Fibroblast of lung (primary cell): ENCODE measurements at regions not wholly inside any gene's neighbourhood (a gene's known extent, or its start where the extent isn't known, plus 50 kb on each side); places are given as distances from the start of the nearest gene placed in this dataset.

Experiments
- DNase-seq, 2 donors: peaks; one replicate each; pipeline versions ENCODE4 v3.0.0 to v3.0.0-alpha.2; 2010; ENCODE audit warnings: low read depth in 2 of 2
- H2AFZ ChIP-seq: 2 replicates; pipeline ENCODE4 v1.5.1; 2012; ENCODE audit warnings: low read length, control low read depth, inconsistent platforms
- H3K27ac ChIP-seq: 2 replicates; pipeline ENCODE4 v1.5.1; 2011; ENCODE audit warnings: low read length, control low read depth; ENCODE audit not compliant: insufficient read depth
- H3K27me3 ChIP-seq: 2 replicates; pipeline ENCODE4 v1.5.1; 2011; ENCODE audit warnings: mild to moderate bottlenecking, low read length; ENCODE audit not compliant: control insufficient read depth, insufficient read depth
- H3K36me3 ChIP-seq: 2 replicates; pipeline ENCODE4 v1.5.1; 2011; ENCODE audit warnings: low read length; ENCODE audit not compliant: control insufficient read depth, insufficient read depth
- H3K4me1 ChIP-seq: 2 replicates; pipeline ENCODE4 v1.5.1; 2011; ENCODE audit warnings: low read length; ENCODE audit not compliant: control insufficient read depth, insufficient read depth; ENCODE audit errors: extremely low read depth
- H3K4me2 ChIP-seq: 2 replicates; pipeline ENCODE4 v1.5.1; 2011; ENCODE audit warnings: low read length, control low read depth; ENCODE audit not compliant: insufficient read depth; ENCODE audit errors: extremely low read depth
- H3K4me3 ChIP-seq, 4 experiments: fragments of 200-600 bp in 1 of 4; sonication (generic) in 1 of 4; replicated peaks in 1 of 4; 2 replicates each; pipeline ENCODE4 v1.5.1; 2011 to 2016; ENCODE audit warnings: low read length in 4 of 4, low read depth in 3 of 4, mild to moderate bottlenecking in 3 of 4, control low read depth in 2 of 4, inconsistent platforms in 1 of 4, mixed read lengths in 1 of 4; ENCODE audit not compliant: insufficient read depth in 1 of 4; ENCODE audit errors: control extremely low read depth in 1 of 4
- H3K79me2 ChIP-seq: 2 replicates; pipeline ENCODE4 v1.5.1; 2012; ENCODE audit warnings: mild to moderate bottlenecking, low read length, inconsistent platforms; ENCODE audit not compliant: control insufficient read depth, insufficient read depth
- H3K9ac ChIP-seq: 2 replicates; pipeline ENCODE4 v1.5.1; 2011; ENCODE audit warnings: mild to moderate bottlenecking, low read length, control low read depth; ENCODE audit not compliant: insufficient read depth
- H3K9me3 ChIP-seq: 2 replicates; pipeline ENCODE4 v1.5.1; 2012; ENCODE audit warnings: low read depth, low read length; ENCODE audit not compliant: control insufficient read depth, insufficient read depth
- H4K20me1 ChIP-seq: 2 replicates; pipeline ENCODE4 v1.5.1; 2011; ENCODE audit warnings: low read length; ENCODE audit not compliant: control insufficient read depth, insufficient read depth; ENCODE audit errors: extremely low read depth
- CTCF ChIP-seq, 2 donors: IDR thresholded peaks in 1 of 2; conservative IDR thresholded peaks in 1 of 2; 1 replicate in 1 of 2; 2 replicates in 1 of 2; pipeline ENCODE4 v1.5.1; 2011 to 2012; ENCODE audit warnings: low read length in 2 of 2, control low read depth in 1 of 2, inconsistent platforms in 1 of 2, low read depth in 1 of 2, mild to moderate bottlenecking in 1 of 2
- EZH2 ChIP-seq: IDR thresholded peaks from 2 replicates; pipeline ENCODE4 v1.5.1; 2012; ENCODE audit warnings: low read length, control low read depth, mild to moderate bottlenecking; ENCODE audit errors: missing control alignments

GRCh38 chr5:67372887-67373286 is 176.3 kb upstream of the CD180 start:
- no peaks in the 10 kb centered on the region for H3K27me3 ChIP-seq
- H3K4me3 ChIP-seq, result no peak overlapping the region
- no peak overlapping the region for H3K27ac ChIP-seq
- no peak overlapping the region for H3K9ac ChIP-seq
- DNase-seq, result no peak
- H3K4me1 ChIP-seq, result no peaks in the 10 kb centered on the region
- no peaks in the 10 kb centered on the region for H3K9me3 ChIP-seq
- H3K79me2 ChIP-seq, result no peaks in the 10 kb centered on the region
- no peaks in the 10 kb centered on the region for H4K20me1 ChIP-seq
- H3K4me2 ChIP-seq, result no peak overlapping the region
- H3K36me3 ChIP-seq, result no peaks in the 10 kb centered on the region
- TF ChIP-seq CTCF (conservative IDR thresholded peaks at IDR 0.05 in 1 of 2, IDR thresholded peaks at IDR 0.05 in 1 of 2; ENCODE audit: low read depth in 1 of 2, low read length in 2 of 2), result no peak
- TF ChIP-seq EZH2, result no peak
- no peak overlapping the region for H2AFZ ChIP-seq

- Histone ChIP-seq H3K27ac (no peak overlapping the region), H2AFZ (no peak overlapping the region), H3K27me3 (no peaks in the 10 kb centered on the region), H3K9ac (no peak overlapping the region), H4K20me1 (no peaks in the 10 kb centered on the region), H3K79me2 (no peaks in the 10 kb centered on the region), H3K4me1 (no peaks in the 10 kb centered on the region), H3K4me3 (no peak overlapping the region), H3K36me3 (no peaks in the 10 kb centered on the region), H3K4me2 (no peak overlapping the region), H3K9me3 (no peaks in the 10 kb centered on the region)
- DNase-seq, result no peak
- TF ChIP-seq CTCF (conservative IDR thresholded peaks at IDR 0.05 in 1 of 2, IDR thresholded peaks at IDR 0.05 in 1 of 2; ENCODE audit: low read depth in 1 of 2, low read length in 2 of 2), result no peak
- TF ChIP-seq EZH2, result no peak
Observed at GRCh38 chr5:67371924-67372323, 175.3 kb upstream of the CD180 start.

- no peak overlapping the region for H3K4me3 ChIP-seq
- DNase-seq, result no peak
- no peak overlapping the region for H3K9ac ChIP-seq
- no peak overlapping the region for H3K27ac ChIP-seq
- no peaks in the 10 kb centered on the region for H3K79me2 ChIP-seq
- H2AFZ ChIP-seq, result no peak overlapping the region
- H3K27me3 ChIP-seq, result no peaks in the 10 kb centered on the region
- no peaks in the 10 kb centered on the region for H3K36me3 ChIP-seq
- H4K20me1 ChIP-seq, result no peaks in the 10 kb centered on the region
- H3K4me1 ChIP-seq, result no peaks in the 10 kb centered on the region
- TF ChIP-seq CTCF (conservative IDR thresholded peaks at IDR 0.05 in 1 of 2, IDR thresholded peaks at IDR 0.05 in 1 of 2; ENCODE audit: low read depth in 1 of 2, low read length in 2 of 2), result no peak
- no peak for TF ChIP-seq EZH2
- H3K4me2 ChIP-seq, result no peak overlapping the region
- no peaks in the 10 kb centered on the region for H3K9me3 ChIP-seq
Observed at GRCh38 chr5:67366691-67367395, 170.2 kb upstream of the CD180 start.
